SK-N-SH (cell line): ENCODE measurements at regions not wholly inside any gene's neighbourhood (a gene's known extent, or its start where the extent isn't known, plus 50 kb on each side); places are given as distances from the start of the nearest gene placed in this dataset.
"Not testable (repeated sequence)": the region's sequence is repeated elsewhere in the genome, so short reads cannot be mapped to it uniquely, and the experiment has no call there.

Experiments
- CTCF ChIP-seq: fragments of 200-600 bp; sonication (generic); IDR thresholded peaks from 2 replicates; pipeline ENCODE4 v1.6.1; 2017; ENCODE audit warnings: antibody characterized with exemption, mild to moderate bottlenecking, moderate library complexity
- EP300 ChIP-seq, 2 experiments: IDR thresholded peaks; 2 replicates each; pipeline versions ENCODE4 v1.4.0 to v1.6.1; 2012; ENCODE audit warnings: borderline replicate concordance in 1 of 2, low read depth in 1 of 2, low read length in 1 of 2
- EZH2phosphoT487 ChIP-seq: fragments of 200-600 bp; sonication (generic); IDR thresholded peaks from 2 replicates; pipeline ENCODE4 v1.6.1; 2017; ENCODE audit warnings: low read depth, mixed run types, mild to moderate bottlenecking, antibody characterized with exemption, moderate library complexity, borderline replicate concordance
- FOXM1 ChIP-seq: IDR thresholded peaks from 2 replicates; pipeline ENCODE4 v1.4.0; 2012; ENCODE audit warnings: low read depth, mild to moderate bottlenecking
- GABPA ChIP-seq: IDR thresholded peaks from 2 replicates; pipeline ENCODE4 v1.4.0; 2012; ENCODE audit warnings: low read depth, mild to moderate bottlenecking
- GATA2 ChIP-seq: sonication (generic); formaldehyde crosslinking; IDR thresholded peaks from 2 replicates; pipeline ENCODE4 v1.5.0; 2020; ENCODE audit warnings: mild to moderate bottlenecking, missing genetic modification reagents
- JUND ChIP-seq: IDR thresholded peaks from 2 replicates; pipeline ENCODE4 v1.4.0; 2012
- MAX ChIP-seq: IDR thresholded peaks from 2 replicates; pipeline ENCODE4 v1.4.0; 2012; ENCODE audit warnings: low read depth
- NFIC ChIP-seq: IDR thresholded peaks from 2 replicates; pipeline ENCODE4 v1.4.0; 2012; ENCODE audit warnings: borderline replicate concordance
- PBX3 ChIP-seq: IDR thresholded peaks from 2 replicates; pipeline ENCODE4; 2012
- POLR2AphosphoS5 ChIP-seq: IDR thresholded peaks from 2 replicates; pipeline ENCODE4 v1.6.1; 2012; ENCODE audit warnings: low read depth, low read length
- RAD21 ChIP-seq: IDR thresholded peaks from 2 replicates; pipeline ENCODE4 v1.6.1; 2012; ENCODE audit warnings: mild to moderate bottlenecking, low read length
- USF2 ChIP-seq: fragments of 150-350 bp; IDR thresholded peaks from 2 replicates; pipeline ENCODE4 v1.6.1; 2017; ENCODE audit warnings: antibody characterized with exemption, low read length, low read depth, borderline replicate concordance

GRCh38 chr16:29106259-29106908, 121.5 kb downstream of the LAT start:
- not testable (repeated sequence) for TF ChIP-seq CTCF; FOXM1; EZH2phosphoT487; MAX; GATA2 (CRISPR knock-in tag); GABPA; POLR2AphosphoS5; RAD21; EP300 (IDR thresholded peaks at IDR 0.05; ENCODE audit: borderline replicate concordance in 1 of 2, low read depth in 1 of 2, low read length in 1 of 2); JUND; PBX3; NFIC; USF2
